Activated B cell treated with CpG ODN at 0.5 μM for 24 hours (primary cell): ENCODE measurements at regions not wholly inside any gene's neighbourhood (a gene's known extent, or its start where the extent isn't known, plus 50 kb on each side); places are given as distances from the start of the nearest gene placed in this dataset.

Source experiments
- ATAC-seq: fragments of 200-7000 bp; cut with Tn5 transposase; one replicate; pipeline ENCODE4 v1.10.0; 2021; ENCODE audit warnings: low read depth, mild to moderate bottlenecking, moderate library complexity
- CTCF ChIA-PET: fragments of 350-600 bp; sonication (Branson Sonifier 250); formaldehyde crosslinking; loops from one replicate; lab custom pipeline; 2021; ENCODE audit warnings: antibody characterized with exemption; lab: Charles Lee
- POLR2A ChIA-PET: fragments of 350-600 bp; sonication (Branson Sonifier 250); formaldehyde crosslinking; loops from one replicate; lab custom pipeline; 2021; ENCODE audit warnings: antibody characterized with exemption; lab: Charles Lee
- DNase-seq: peaks from one replicate; pipeline ENCODE4 v3.0.0; 2022
- H3K27ac Mint-ChIP-seq: one replicate; pipeline ENCODE4 v1.8.0; 2020; ENCODE audit warnings: mixed read lengths
- H3K27me3 Mint-ChIP-seq: one replicate; pipeline ENCODE4 v1.8.0; 2021; ENCODE audit warnings: mixed read lengths
- H3K36me3 Mint-ChIP-seq: one replicate; pipeline ENCODE4 v1.8.0; 2021; ENCODE audit warnings: low read depth, mixed read lengths
- H3K4me1 Mint-ChIP-seq: one replicate; pipeline ENCODE4 v1.8.0; 2021; ENCODE audit warnings: mixed read lengths
- H3K4me3 Mint-ChIP-seq: one replicate; pipeline ENCODE4 v1.8.0; 2020; ENCODE audit warnings: mild to moderate bottlenecking, mixed read lengths
- H3K9me3 Mint-ChIP-seq: one replicate; pipeline ENCODE4 v1.8.0; 2020; ENCODE audit warnings: mixed read lengths
- intact Hi-C: fragments of 100-400 bp; cut with micrococcal nuclease; formaldehyde crosslinking; loops from one replicate; pipeline ENCODE4 v1.15.1; 2024
- TF ChIP-seq, protein P1 (sequence below): fragments of 200-600 bp; IDR thresholded peaks from one replicate; pipeline ENCODE4 v1.8.0; 2022; ENCODE audit warnings: antibody characterized with exemption, mild to moderate bottlenecking

GRCh38 chr1:175808573-175808972 is 65.2 kb upstream of the TNR start:
- H3K9me3 Mint-ChIP-seq = peaks cover 6% of the 10 kb centered on the region
- POLR2A ChIA-PET = no interaction called here
- intact Hi-C loops = no loop called here
- TF ChIP-seq, protein P1, sequence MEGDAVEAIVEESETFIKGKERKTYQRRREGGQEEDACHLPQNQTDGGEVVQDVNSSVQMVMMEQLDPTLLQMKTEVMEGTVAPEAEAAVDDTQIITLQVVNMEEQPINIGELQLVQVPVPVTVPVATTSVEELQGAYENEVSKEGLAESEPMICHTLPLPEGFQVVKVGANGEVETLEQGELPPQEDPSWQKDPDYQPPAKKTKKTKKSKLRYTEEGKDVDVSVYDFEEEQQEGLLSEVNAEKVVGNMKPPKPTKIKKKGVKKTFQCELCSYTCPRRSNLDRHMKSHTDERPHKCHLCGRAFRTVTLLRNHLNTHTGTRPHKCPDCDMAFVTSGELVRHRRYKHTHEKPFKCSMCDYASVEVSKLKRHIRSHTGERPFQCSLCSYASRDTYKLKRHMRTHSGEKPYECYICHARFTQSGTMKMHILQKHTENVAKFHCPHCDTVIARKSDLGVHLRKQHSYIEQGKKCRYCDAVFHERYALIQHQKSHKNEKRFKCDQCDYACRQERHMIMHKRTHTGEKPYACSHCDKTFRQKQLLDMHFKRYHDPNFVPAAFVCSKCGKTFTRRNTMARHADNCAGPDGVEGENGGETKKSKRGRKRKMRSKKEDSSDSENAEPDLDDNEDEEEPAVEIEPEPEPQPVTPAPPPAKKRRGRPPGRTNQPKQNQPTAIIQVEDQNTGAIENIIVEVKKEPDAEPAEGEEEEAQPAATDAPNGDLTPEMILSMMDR = no peak
- DNase-seq (no peak), ATAC-seq (no peak)
- no peak overlapping the region for H3K27ac Mint-ChIP-seq
- peaks cover 18% of the 10 kb centered on the region for H3K27me3 Mint-ChIP-seq
- H3K4me1 Mint-ChIP-seq = no peaks in the 10 kb centered on the region
- CTCF ChIA-PET = no interaction called here
- no peaks in the 10 kb centered on the region for H3K36me3 Mint-ChIP-seq
- no peak overlapping the region for H3K4me3 Mint-ChIP-seq

- no peaks in the 10 kb centered on the region for H3K36me3 Mint-ChIP-seq
- intact Hi-C loops = no loop called here
- H3K9me3 Mint-ChIP-seq = no peaks in the 10 kb centered on the region
- ChIA-PET CTCF (no interaction called here), POLR2A (no interaction called here)
- peaks cover 1% of the 10 kb centered on the region for H3K27me3 Mint-ChIP-seq
- no peak for DNase-seq
- TF ChIP-seq, protein P1 = no peak
- H3K4me1 Mint-ChIP-seq = no peaks in the 10 kb centered on the region
- no peak for ATAC-seq
- H3K27ac Mint-ChIP-seq = no peak overlapping the region
- no peak overlapping the region for H3K4me3 Mint-ChIP-seq
Measured at GRCh38 chr1:175804561-175804960, 61.2 kb upstream of the TNR start.

DNA sequence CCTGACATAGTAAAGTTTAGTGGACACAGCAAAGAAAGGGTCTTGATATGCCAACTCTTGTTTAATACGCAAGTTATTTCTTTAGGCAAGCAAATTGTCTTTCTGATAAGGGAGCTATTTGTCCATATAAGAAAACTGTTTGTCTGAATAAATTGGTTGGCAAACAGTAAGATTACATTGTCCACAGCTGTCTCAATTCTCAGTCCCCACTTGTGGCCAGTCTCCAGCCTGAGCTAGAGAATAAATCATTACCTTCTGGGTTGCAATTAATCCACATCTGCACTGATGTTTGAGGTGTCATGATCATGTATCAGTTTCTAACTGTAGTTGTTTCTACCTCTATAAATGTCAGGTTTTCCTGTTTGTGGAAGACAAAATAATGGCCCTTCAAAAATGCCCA is 60.0 kb upstream of the TNR start:
- Mint-ChIP-seq H3K36me3 (no peaks in the 10 kb centered on the region), H3K9me3 (no peaks in the 10 kb centered on the region), H3K4me1 (no peaks in the 10 kb centered on the region), H3K27me3 (peaks cover 1% of the 10 kb centered on the region), H3K27ac (no peak overlapping the region), H3K4me3 (no peak overlapping the region)
- intact Hi-C loops = no loop called here
- CTCF ChIA-PET = no interaction called here
- DNase-seq (no peak), ATAC-seq (no peak)
- TF ChIP-seq, protein P1 = no peak
- POLR2A ChIA-PET = no interaction called here

DNA sequence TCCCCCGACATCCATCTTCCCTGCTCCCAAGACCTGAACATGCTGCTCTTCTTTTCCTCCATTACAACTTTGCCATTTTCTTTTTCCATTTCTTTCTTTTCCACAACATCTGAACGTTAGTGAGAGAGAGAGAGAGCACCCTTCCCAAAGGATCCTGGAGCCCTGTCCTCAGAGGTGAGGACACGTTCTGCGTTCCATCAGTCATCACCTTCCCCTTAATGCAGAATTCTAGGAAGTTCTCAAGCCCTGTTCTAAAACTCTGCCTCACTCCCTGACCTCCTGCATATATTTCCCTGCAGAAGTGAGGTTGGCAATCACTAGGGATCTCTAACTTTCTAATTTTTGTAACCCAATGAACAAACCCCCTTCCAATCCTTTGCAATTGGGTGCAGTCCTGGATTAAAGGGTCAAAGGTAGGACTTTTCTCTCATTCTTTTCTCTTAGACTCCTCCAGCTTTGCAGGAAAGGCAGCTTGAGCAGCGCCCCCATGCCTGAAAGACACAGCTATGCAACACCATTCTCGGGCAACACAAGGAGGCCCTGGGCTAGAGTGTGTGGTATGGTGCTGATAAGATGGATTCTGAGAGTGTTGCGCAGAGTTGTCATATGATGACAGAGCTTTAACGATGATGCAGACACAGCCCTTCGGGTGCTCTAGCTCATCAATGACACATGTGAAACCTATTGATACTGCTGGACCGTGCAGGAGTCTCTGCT is 59.2 kb upstream of the TNR start:
- POLR2A ChIA-PET = no interaction called here

DNA sequence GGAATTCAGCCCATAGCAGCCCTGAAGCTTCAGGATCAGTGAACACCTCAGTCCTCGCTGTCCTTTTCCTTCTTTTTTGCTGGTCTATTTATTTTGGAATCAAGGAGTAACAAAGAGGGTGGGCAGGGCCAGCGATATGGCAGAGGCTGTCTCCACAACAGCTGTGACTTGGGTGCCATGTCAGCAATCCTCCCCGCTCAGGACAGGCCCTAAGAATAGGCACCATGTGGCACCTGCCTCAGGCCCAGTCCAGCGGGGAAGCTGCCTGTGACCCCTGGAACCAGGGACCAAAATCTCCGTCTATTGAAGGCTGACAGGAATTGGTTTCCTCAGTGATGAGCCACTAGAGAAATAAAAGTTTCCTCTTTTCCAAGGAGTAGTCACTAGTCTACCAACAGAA is 58.6 kb upstream of the TNR start:
- Mint-ChIP-seq H3K27me3 (peaks cover 1% of the 10 kb centered on the region), H3K27ac (no peak overlapping the region), H3K9me3 (no peaks in the 10 kb centered on the region), H3K4me1 (no peaks in the 10 kb centered on the region), H3K36me3 (no peaks in the 10 kb centered on the region), H3K4me3 (no peak overlapping the region)
- TF ChIP-seq, protein P1 = no peak
- CTCF ChIA-PET = no interaction called here
- POLR2A ChIA-PET = no interaction called here
- no peak for ATAC-seq
- DNase-seq = no peak
- intact Hi-C loops = no loop called here

More for the DNA sequence above, 59.2 kb upstream of the TNR start:
- TF ChIP-seq, protein P1 = no peak
- DNase-seq (no peak), ATAC-seq (no peak)
- Mint-ChIP-seq H3K27ac (no peak overlapping the region), H3K27me3 (peaks cover 1% of the 10 kb centered on the region), H3K36me3 (no peaks in the 10 kb centered on the region), H3K4me3 (no peak overlapping the region), H3K9me3 (no peaks in the 10 kb centered on the region), H3K4me1 (no peaks in the 10 kb centered on the region)
- intact Hi-C loops = no loop called here
- CTCF ChIA-PET = no interaction called here
